ENCODE measurements at regions not wholly inside any gene's neighbourhood (a gene's known extent, or its start where the extent isn't known, plus 50 kb on each side); places are given as distances from the start of the nearest gene placed in this dataset.

DNA sequence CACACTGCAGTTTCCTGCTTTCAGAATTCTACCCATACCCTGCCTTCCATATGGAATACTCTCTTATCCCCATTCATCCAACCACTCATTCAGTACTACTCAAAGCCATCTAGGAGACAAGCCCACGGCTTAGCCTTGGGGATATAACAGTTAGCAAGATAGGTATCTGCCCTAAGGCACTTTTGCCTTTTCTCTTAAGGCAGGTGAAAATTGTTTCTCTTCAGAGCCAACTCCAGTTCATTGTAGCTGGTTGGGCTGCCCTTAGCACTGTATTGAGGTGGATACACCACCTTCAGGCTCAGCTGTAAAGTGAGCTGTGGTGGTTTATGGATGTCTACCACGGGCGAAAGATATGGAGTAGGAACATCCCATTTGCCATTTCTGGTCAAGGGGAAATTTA, 729.7 kb upstream of the TBX3 start:
- TF ChIP-seq CTCF (IDR thresholded peaks at IDR 0.05) = no peak
- no peak for TF ChIP-seq EZH2phosphoT487 (IDR thresholded peaks at IDR 0.05)
- no peak for TF ChIP-seq EZH2 (IDR thresholded peaks at IDR 0.05)
- no peak overlapping the region for H3K4me3 Mint-ChIP-seq
- H3K36me3 Mint-ChIP-seq = no peaks in the 10 kb centered on the region
- Histone ChIP-seq H3K4me2 (no peak overlapping the region), H2AFZ (replicated peaks) (no peak overlapping the region), H3K36me3 (no peaks in the 10 kb centered on the region), H3K9me3 (ENCODE audit: low read depth) (no peaks in the 10 kb centered on the region), H3K9ac (no peak overlapping the region), H3F3A (ENCODE audit: low read depth) (no peaks in the 10 kb centered on the region), H3K79me2 (ENCODE audit: low read depth) (no peaks in the 10 kb centered on the region), H3K27ac (no peak overlapping the region), H3K4me1 (peaks cover 8% of the 10 kb centered on the region), H3K4me3 (no peak overlapping the region), H4K20me1 (ENCODE audit: low read depth) (no peaks in the 10 kb centered on the region), H3K27me3 (no peaks in the 10 kb centered on the region)
- no peak overlapping the region for H3K27ac Mint-ChIP-seq
- no peaks in the 10 kb centered on the region for H3K9me3 Mint-ChIP-seq
- peaks cover 3% of the 10 kb centered on the region for H3K27me3 Mint-ChIP-seq (ENCODE audit: insufficient read depth, low read depth)
- no peak for DNase-seq (ENCODE audit: low spot score)
- no peaks in the 10 kb centered on the region for H3K4me1 Mint-ChIP-seq

DNA sequence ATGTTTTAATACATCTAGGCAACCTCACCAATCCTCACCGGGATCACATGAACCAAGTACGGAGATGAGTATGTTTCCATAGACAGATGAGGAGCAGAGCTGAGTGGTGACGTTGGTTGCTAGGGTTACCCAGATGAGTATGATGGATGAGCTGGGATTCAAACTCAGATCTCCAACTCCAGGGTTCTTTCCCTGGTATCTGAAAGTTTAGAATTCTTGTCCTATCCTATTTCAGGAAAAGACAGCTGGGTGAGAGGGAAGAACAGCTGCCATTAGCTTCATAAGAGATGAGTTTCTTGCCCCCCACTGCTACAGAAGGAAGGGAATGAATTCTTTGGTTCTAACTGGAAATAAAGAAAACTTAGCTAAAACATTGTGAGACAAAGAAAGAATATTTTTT, 728.9 kb upstream of the TBX3 start:
- H3K9me3 ChIP-seq (ENCODE audit: low read depth) = no peaks in the 10 kb centered on the region
- TF ChIP-seq EZH2 (IDR thresholded peaks at IDR 0.05) (no peak), EZH2phosphoT487 (IDR thresholded peaks at IDR 0.05) (no peak), CTCF (IDR thresholded peaks at IDR 0.05) (no peak)
- Mint-ChIP-seq H3K4me1 (no peaks in the 10 kb centered on the region), H3K27me3 (ENCODE audit: insufficient read depth, low read depth) (peaks cover 3% of the 10 kb centered on the region), H3K27ac (no peak overlapping the region), H3K4me3 (no peak overlapping the region), H3K36me3 (no peaks in the 10 kb centered on the region), H3K9me3 (no peaks in the 10 kb centered on the region)
- no peak overlapping the region for H2AFZ ChIP-seq (replicated peaks)
- H3K4me1 ChIP-seq = peaks cover 8% of the 10 kb centered on the region
- no peaks in the 10 kb centered on the region for H3K27me3 ChIP-seq
- no peak overlapping the region for H3K4me3 ChIP-seq
- H3K27ac ChIP-seq = no peak overlapping the region
- H3F3A ChIP-seq (ENCODE audit: low read depth) = no peaks in the 10 kb centered on the region
- no peak overlapping the region for H3K9ac ChIP-seq
- no peaks in the 10 kb centered on the region for H3K79me2 ChIP-seq (ENCODE audit: low read depth)
- no peaks in the 10 kb centered on the region for H4K20me1 ChIP-seq (ENCODE audit: low read depth)
- DNase-seq (ENCODE audit: low spot score) = no peak
- no peak overlapping the region for H3K4me2 ChIP-seq
- no peaks in the 10 kb centered on the region for H3K36me3 ChIP-seq

DNA sequence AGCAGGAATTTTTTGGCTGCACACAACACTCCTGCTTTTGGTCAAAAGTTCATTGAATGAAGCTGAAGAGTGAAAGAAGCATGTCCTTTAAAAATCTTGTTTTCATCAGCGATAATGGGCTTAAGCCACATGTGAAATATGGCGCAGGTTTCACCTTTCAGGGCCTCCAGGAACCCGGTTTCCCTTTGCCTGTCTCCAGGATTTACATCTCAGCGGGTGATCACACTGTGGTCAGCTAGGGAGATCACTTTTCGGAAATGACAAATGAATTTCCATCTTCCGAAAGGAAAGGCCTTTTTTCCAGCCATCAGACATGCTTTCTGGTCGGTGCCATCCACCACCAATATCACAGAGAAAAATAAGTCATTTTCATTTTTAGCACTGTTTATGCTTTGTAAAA, 727.1 kb upstream of the TBX3 start:
- H3K4me3 Mint-ChIP-seq = no peak overlapping the region
- no peak for TF ChIP-seq EZH2phosphoT487 (IDR thresholded peaks at IDR 0.05)
- TF ChIP-seq CTCF (IDR thresholded peaks at IDR 0.05) = no peak
- TF ChIP-seq EZH2 (IDR thresholded peaks at IDR 0.05) = no peak
- Histone ChIP-seq H3K27me3 (no peaks in the 10 kb centered on the region), H3K4me2 (no peak overlapping the region), H3K4me1 (peaks cover 8% of the 10 kb centered on the region), H3K4me3 (no peak overlapping the region), H4K20me1 (ENCODE audit: low read depth) (no peaks in the 10 kb centered on the region), H2AFZ (replicated peaks) (no peak overlapping the region), H3K79me2 (ENCODE audit: low read depth) (no peaks in the 10 kb centered on the region), H3K36me3 (no peaks in the 10 kb centered on the region), H3K9ac (no peak overlapping the region), H3K9me3 (ENCODE audit: low read depth) (no peaks in the 10 kb centered on the region), H3F3A (ENCODE audit: low read depth) (no peaks in the 10 kb centered on the region), H3K27ac (no peak overlapping the region)
- no peaks in the 10 kb centered on the region for H3K9me3 Mint-ChIP-seq
- peaks cover 3% of the 10 kb centered on the region for H3K27me3 Mint-ChIP-seq (ENCODE audit: insufficient read depth, low read depth)
- H3K27ac Mint-ChIP-seq = no peak overlapping the region
- H3K36me3 Mint-ChIP-seq = no peaks in the 10 kb centered on the region
- H3K4me1 Mint-ChIP-seq = no peaks in the 10 kb centered on the region
- DNase-seq (ENCODE audit: low spot score) = peak; percentile 35

DNA sequence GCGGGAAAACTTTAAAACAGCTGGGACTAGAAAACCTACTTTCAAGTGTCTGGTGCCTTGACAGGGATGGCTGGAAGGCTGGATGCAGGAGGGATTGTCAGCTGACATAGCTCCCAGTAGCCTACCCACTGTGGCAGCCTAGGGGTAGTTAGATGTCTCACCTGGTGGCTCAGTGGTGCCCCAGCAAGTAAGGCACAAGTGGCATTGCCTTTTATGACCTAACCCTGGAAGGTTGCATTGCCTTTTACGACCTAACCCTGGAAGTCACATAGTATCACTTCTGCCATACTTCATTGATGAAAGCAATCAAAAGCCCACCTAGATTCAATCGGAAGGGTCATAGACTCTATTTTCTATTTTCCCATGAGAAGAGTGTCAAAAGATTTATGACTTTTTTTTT, 724.7 kb upstream of the TBX3 start:
- H2AFZ ChIP-seq (replicated peaks) = no peak overlapping the region
- no peak overlapping the region for H3K4me2 ChIP-seq
- TF ChIP-seq EZH2 (IDR thresholded peaks at IDR 0.05) (no peak), CTCF (IDR thresholded peaks at IDR 0.05) (no peak), EZH2phosphoT487 (IDR thresholded peaks at IDR 0.05) (no peak)
- Mint-ChIP-seq H3K4me3 (no peak overlapping the region), H3K36me3 (no peaks in the 10 kb centered on the region), H3K9me3 (no peaks in the 10 kb centered on the region), H3K27me3 (ENCODE audit: insufficient read depth, low read depth) (peaks cover 3% of the 10 kb centered on the region), H3K4me1 (peaks cover 2% of the 10 kb centered on the region), H3K27ac (no peak overlapping the region)
- no peaks in the 10 kb centered on the region for H3K79me2 ChIP-seq (ENCODE audit: low read depth)
- H3K4me3 ChIP-seq = no peak overlapping the region
- H3F3A ChIP-seq (ENCODE audit: low read depth) = no peaks in the 10 kb centered on the region
- no peaks in the 10 kb centered on the region for H3K9me3 ChIP-seq (ENCODE audit: low read depth)
- H3K27ac ChIP-seq = no peak overlapping the region
- H3K36me3 ChIP-seq = no peaks in the 10 kb centered on the region
- H4K20me1 ChIP-seq (ENCODE audit: low read depth) = no peaks in the 10 kb centered on the region
- H3K9ac ChIP-seq = no peak overlapping the region
- DNase-seq (ENCODE audit: low spot score) = no peak
- H3K4me1 ChIP-seq = peaks cover 8% of the 10 kb centered on the region
- no peaks in the 10 kb centered on the region for H3K27me3 ChIP-seq
